ENCODE measurements at regions not wholly inside any gene's neighbourhood (a gene's known extent, or its start where the extent isn't known, plus 50 kb on each side); places are given as distances from the start of the nearest gene placed in this dataset.

GRCh38 chr4:155599085-155599484 lies 67.6 kb upstream of the GUCY1A1 start:
- H3K4me1 Mint-ChIP-seq, result no peaks in the 10 kb centered on the region
- intact Hi-C loops (cut with micrococcal nuclease), result no loop called here
- no peak for DNase-seq
- ChIA-PET CTCF (ENCODE audit: partially characterized antibody) (no interaction called here), POLR2A (ENCODE audit: partially characterized antibody) (no interaction called here)
- Histone ChIP-seq H3K4me3 (ENCODE audit: low read length in 2 of 2) (no peak overlapping the region), H3K36me3 (ENCODE audit: insufficient read depth, low read length) (no peaks in the 10 kb centered on the region), H3K27ac (ENCODE audit: low read depth, low read length) (no peak overlapping the region), H3K4me1 (ENCODE audit: insufficient read depth, low read length) (no peaks in the 10 kb centered on the region), H3K9me3 (ENCODE audit: control insufficient read depth in 1 of 2, low read length in 2 of 2) (no peaks in the 10 kb centered on the region), H3K27me3 (ENCODE audit: insufficient read depth, low read length) (no peaks in the 10 kb centered on the region)
- H3K27me3 Mint-ChIP-seq, result no peaks in the 10 kb centered on the region
- no peaks in the 10 kb centered on the region for H3K9me3 Mint-ChIP-seq
- no peak overlapping the region for H3K4me3 Mint-ChIP-seq
- H3K27ac Mint-ChIP-seq, result no peak overlapping the region
- H3K36me3 Mint-ChIP-seq, result no peaks in the 10 kb centered on the region

GRCh38 chr4:155597933-155598451 lies 68.7 kb upstream of the GUCY1A1 start:
- no peaks in the 10 kb centered on the region for H3K27me3 Mint-ChIP-seq
- H3K4me1 ChIP-seq (ENCODE audit: insufficient read depth, low read length), result no peaks in the 10 kb centered on the region
- H3K36me3 ChIP-seq (ENCODE audit: insufficient read depth, low read length), result no peaks in the 10 kb centered on the region
- POLR2A ChIA-PET (ENCODE audit: partially characterized antibody), result no interaction called here
- no peaks in the 10 kb centered on the region for H3K4me1 Mint-ChIP-seq
- H3K9me3 ChIP-seq (ENCODE audit: control insufficient read depth in 1 of 2, low read length in 2 of 2), result no peaks in the 10 kb centered on the region
- H3K4me3 Mint-ChIP-seq, result no peak overlapping the region
- no peaks in the 10 kb centered on the region for H3K9me3 Mint-ChIP-seq
- no peak overlapping the region for H3K4me3 ChIP-seq (ENCODE audit: low read length in 2 of 2)
- no peak overlapping the region for H3K27ac ChIP-seq (ENCODE audit: low read depth, low read length)
- H3K27me3 ChIP-seq (ENCODE audit: insufficient read depth, low read length), result no peaks in the 10 kb centered on the region
- no peak for DNase-seq
- CTCF ChIA-PET (ENCODE audit: partially characterized antibody), result no interaction called here
- H3K27ac Mint-ChIP-seq, result no peak overlapping the region
- intact Hi-C loops (cut with micrococcal nuclease), result no loop called here
- H3K36me3 Mint-ChIP-seq, result no peaks in the 10 kb centered on the region

- ChIA-PET POLR2A (ENCODE audit: partially characterized antibody) (no interaction called here), CTCF (ENCODE audit: partially characterized antibody) (no interaction called here)
- Mint-ChIP-seq H3K27me3 (no peaks in the 10 kb centered on the region), H3K4me3 (no peak overlapping the region), H3K27ac (no peak overlapping the region), H3K36me3 (no peaks in the 10 kb centered on the region), H3K9me3 (no peaks in the 10 kb centered on the region), H3K4me1 (no peaks in the 10 kb centered on the region)
- Histone ChIP-seq H3K4me3 (ENCODE audit: low read length in 2 of 2) (no peak overlapping the region), H3K4me1 (ENCODE audit: insufficient read depth, low read length) (no peaks in the 10 kb centered on the region), H3K36me3 (ENCODE audit: insufficient read depth, low read length) (no peaks in the 10 kb centered on the region), H3K27me3 (ENCODE audit: insufficient read depth, low read length) (no peaks in the 10 kb centered on the region), H3K9me3 (ENCODE audit: control insufficient read depth in 1 of 2, low read length in 2 of 2) (no peaks in the 10 kb centered on the region), H3K27ac (ENCODE audit: low read depth, low read length) (no peak overlapping the region)
- no peak for DNase-seq
- intact Hi-C loops (cut with micrococcal nuclease), result no loop called here
Observed at GRCh38 chr4:155597281-155597680, 69.4 kb upstream of the GUCY1A1 start.

- no peaks in the 10 kb centered on the region for H3K4me1 ChIP-seq (ENCODE audit: insufficient read depth, low read length)
- H3K27me3 ChIP-seq (ENCODE audit: insufficient read depth, low read length), result no peaks in the 10 kb centered on the region
- POLR2A ChIA-PET (ENCODE audit: partially characterized antibody), result no interaction called here
- DNase-seq, result no peak
- H3K4me3 ChIP-seq (ENCODE audit: low read length in 2 of 2), result no peak overlapping the region
- intact Hi-C loops (cut with micrococcal nuclease), result no loop called here
- H3K27me3 Mint-ChIP-seq, result peaks cover 0 to 2% of the 10 kb centered on the region in 2 donors
- H3K27ac ChIP-seq (ENCODE audit: low read depth, low read length), result no peak overlapping the region
- no peaks in the 10 kb centered on the region for H3K36me3 Mint-ChIP-seq
- H3K4me3 Mint-ChIP-seq, result no peak overlapping the region
- H3K9me3 ChIP-seq (ENCODE audit: control insufficient read depth in 1 of 2, low read length in 2 of 2), result no peaks in the 10 kb centered on the region
- CTCF ChIA-PET (ENCODE audit: partially characterized antibody), result no interaction called here
- peaks cover 0 to 4% (median 0%) of the 10 kb centered on the region in 8 donors for H3K9me3 Mint-ChIP-seq
- no peak overlapping the region for H3K27ac Mint-ChIP-seq
- no peaks in the 10 kb centered on the region for H3K4me1 Mint-ChIP-seq
- no peaks in the 10 kb centered on the region for H3K36me3 ChIP-seq (ENCODE audit: insufficient read depth, low read length)
Observed at GRCh38 chr4:155593793-155594192, 72.9 kb upstream of the GUCY1A1 start.

GRCh38 chr4:155592938-155593297 lies 73.7 kb upstream of the GUCY1A1 start:
- H3K27me3 Mint-ChIP-seq, result peaks cover 0 to 2% of the 10 kb centered on the region in 2 donors
- H3K36me3 Mint-ChIP-seq, result no peaks in the 10 kb centered on the region
- DNase-seq, result no peak
- intact Hi-C loops (cut with micrococcal nuclease), result no loop called here
- no peaks in the 10 kb centered on the region for H3K9me3 ChIP-seq (ENCODE audit: control insufficient read depth in 1 of 2, low read length in 2 of 2)
- H3K4me1 ChIP-seq (ENCODE audit: insufficient read depth, low read length), result no peaks in the 10 kb centered on the region
- no peak overlapping the region for H3K27ac Mint-ChIP-seq
- H3K9me3 Mint-ChIP-seq, result peaks cover 0 to 4% (median 0%) of the 10 kb centered on the region in 8 donors
- H3K36me3 ChIP-seq (ENCODE audit: insufficient read depth, low read length), result no peaks in the 10 kb centered on the region
- no peak overlapping the region for H3K27ac ChIP-seq (ENCODE audit: low read depth, low read length)
- no peak overlapping the region for H3K4me3 Mint-ChIP-seq
- no peaks in the 10 kb centered on the region for H3K27me3 ChIP-seq (ENCODE audit: insufficient read depth, low read length)
- H3K4me1 Mint-ChIP-seq, result no peaks in the 10 kb centered on the region
- POLR2A ChIA-PET (ENCODE audit: partially characterized antibody), result no interaction called here
- H3K4me3 ChIP-seq (ENCODE audit: low read length in 2 of 2), result no peak overlapping the region
- CTCF ChIA-PET (ENCODE audit: partially characterized antibody), result no interaction called here

- CTCF ChIA-PET (ENCODE audit: partially characterized antibody), result no interaction called here
- H3K36me3 Mint-ChIP-seq, result no peaks in the 10 kb centered on the region
- no peak overlapping the region for H3K4me3 Mint-ChIP-seq
- peaks cover 0 to 4% (median 0%) of the 10 kb centered on the region in 8 donors for H3K9me3 Mint-ChIP-seq
- POLR2A ChIA-PET (ENCODE audit: partially characterized antibody), result no interaction called here
- Histone ChIP-seq H3K27me3 (ENCODE audit: insufficient read depth, low read length) (no peaks in the 10 kb centered on the region), H3K9me3 (ENCODE audit: control insufficient read depth in 1 of 2, low read length in 2 of 2) (no peaks in the 10 kb centered on the region), H3K36me3 (ENCODE audit: insufficient read depth, low read length) (no peaks in the 10 kb centered on the region), H3K4me1 (ENCODE audit: insufficient read depth, low read length) (no peaks in the 10 kb centered on the region), H3K4me3 (ENCODE audit: low read length in 2 of 2) (no peak overlapping the region), H3K27ac (ENCODE audit: low read depth, low read length) (no peak overlapping the region)
- H3K27ac Mint-ChIP-seq, result no peak overlapping the region
- intact Hi-C loops (cut with micrococcal nuclease), result no loop called here
- no peaks in the 10 kb centered on the region for H3K4me1 Mint-ChIP-seq
- DNase-seq, result no peak
- H3K27me3 Mint-ChIP-seq, result peaks cover 0 to 2% of the 10 kb centered on the region in 2 donors
Observed at GRCh38 chr4:155592179-155592937, 74.3 kb upstream of the GUCY1A1 start.

- H3K27me3 Mint-ChIP-seq, result peaks cover 0 to 2% of the 10 kb centered on the region in 2 donors
- H3K36me3 Mint-ChIP-seq, result no peaks in the 10 kb centered on the region
- H3K4me1 Mint-ChIP-seq, result no peaks in the 10 kb centered on the region
- H3K27me3 ChIP-seq (ENCODE audit: insufficient read depth, low read length), result no peaks in the 10 kb centered on the region
- POLR2A ChIA-PET (ENCODE audit: partially characterized antibody), result no interaction called here
- no peak overlapping the region for H3K4me3 Mint-ChIP-seq
- no peak overlapping the region for H3K27ac Mint-ChIP-seq
- no peaks in the 10 kb centered on the region for H3K9me3 ChIP-seq (ENCODE audit: control insufficient read depth in 1 of 2, low read length in 2 of 2)
- peaks cover 0 to 4% (median 0%) of the 10 kb centered on the region in 8 donors for H3K9me3 Mint-ChIP-seq
- CTCF ChIA-PET (ENCODE audit: partially characterized antibody), result no interaction called here
- no peak overlapping the region for H3K27ac ChIP-seq (ENCODE audit: low read depth, low read length)
- no peak for DNase-seq
- intact Hi-C loops (cut with micrococcal nuclease), result no loop called here
- H3K4me3 ChIP-seq (ENCODE audit: low read length in 2 of 2), result no peak overlapping the region
- no peaks in the 10 kb centered on the region for H3K4me1 ChIP-seq (ENCODE audit: insufficient read depth, low read length)
- no peaks in the 10 kb centered on the region for H3K36me3 ChIP-seq (ENCODE audit: insufficient read depth, low read length)
Observed at GRCh38 chr4:155591738-155592143, 74.9 kb upstream of the GUCY1A1 start.

All from CD4-positive, alpha-beta memory T cell (primary cell).